NCI-H1417 (cell line): ENCODE measurements at regions not wholly inside any gene's neighbourhood (a gene's known extent, or its start where the extent isn't known, plus 50 kb on each side); places are given as distances from the start of the nearest gene placed in this dataset.

Experiments used
- DNase-seq, 3 experiments: peaks; one replicate each; lab custom pipeline; 2025; lab: John Stamatoyannopoulos, UW

DNA sequence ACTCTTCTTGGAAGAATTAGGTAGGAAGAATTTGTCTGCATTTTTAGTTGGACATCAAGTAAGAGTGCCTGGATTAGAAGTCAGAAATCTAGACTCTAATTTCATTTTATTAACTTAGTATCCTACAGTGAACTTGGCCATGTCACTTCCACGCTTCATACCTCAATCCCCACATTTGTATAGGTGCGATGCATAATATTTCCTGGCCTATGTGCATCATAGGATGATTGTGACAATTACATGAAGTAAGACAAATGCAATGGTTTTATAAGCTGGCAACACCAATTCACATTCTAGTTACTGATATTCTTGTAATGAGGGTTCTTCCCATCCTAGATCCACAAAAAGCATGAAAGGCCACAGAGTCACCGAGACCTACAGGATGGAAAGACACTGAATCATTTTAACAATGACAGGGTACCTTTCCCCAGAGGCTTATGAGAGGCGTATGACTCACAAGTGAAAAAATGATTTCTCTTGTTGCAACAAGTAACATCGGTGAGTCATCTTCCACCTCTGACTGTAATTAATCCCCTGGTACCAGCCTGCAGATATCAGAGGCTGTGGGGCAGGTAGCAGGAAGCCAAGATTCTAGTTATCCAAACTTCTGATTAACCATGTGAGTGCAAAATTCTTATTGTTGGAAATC is 56.0 kb upstream of the OR5AK2 start:
- no peak for DNase-seq

DNA sequence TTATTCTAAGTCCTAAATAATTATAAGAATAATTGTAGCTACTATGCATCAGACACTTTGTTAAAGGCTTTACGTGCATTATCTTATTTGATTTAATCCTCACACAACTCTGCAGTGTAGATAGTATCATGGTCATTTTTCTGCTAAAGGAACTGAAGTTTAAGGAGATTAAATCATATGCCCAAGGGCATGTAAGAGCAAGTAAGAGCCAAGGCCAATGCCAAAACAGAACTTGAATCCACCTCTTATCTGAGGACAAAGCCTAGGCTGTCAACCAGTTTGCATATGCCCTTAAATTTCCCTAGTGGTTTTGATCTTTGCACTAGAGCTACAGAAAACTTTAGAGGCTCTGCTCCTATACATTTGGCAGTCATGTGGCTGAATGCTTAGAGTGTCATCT is 65.6 kb upstream of the OR5AK2 start:
- DNase-seq = no peak

DNA sequence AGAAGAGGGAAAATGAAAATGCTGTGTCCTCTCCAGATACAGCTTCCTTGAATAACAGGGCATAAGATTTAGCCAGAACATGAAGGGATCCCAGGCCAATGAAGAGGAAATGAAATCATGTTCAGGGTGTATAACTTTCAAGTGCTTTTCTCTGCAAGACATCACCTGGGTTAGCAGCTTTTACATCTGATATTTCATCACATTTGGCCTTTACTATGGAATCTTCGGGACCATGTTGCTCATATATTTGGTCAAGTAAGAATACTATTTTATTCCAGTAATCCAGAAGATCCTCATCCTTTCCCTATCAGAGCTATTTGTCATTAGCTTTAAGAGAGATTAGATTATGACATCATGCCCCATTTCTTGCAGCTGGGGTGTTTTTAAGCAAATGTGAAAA is 66.3 kb upstream of the OR5AK2 start:
- no peak for DNase-seq

DNA sequence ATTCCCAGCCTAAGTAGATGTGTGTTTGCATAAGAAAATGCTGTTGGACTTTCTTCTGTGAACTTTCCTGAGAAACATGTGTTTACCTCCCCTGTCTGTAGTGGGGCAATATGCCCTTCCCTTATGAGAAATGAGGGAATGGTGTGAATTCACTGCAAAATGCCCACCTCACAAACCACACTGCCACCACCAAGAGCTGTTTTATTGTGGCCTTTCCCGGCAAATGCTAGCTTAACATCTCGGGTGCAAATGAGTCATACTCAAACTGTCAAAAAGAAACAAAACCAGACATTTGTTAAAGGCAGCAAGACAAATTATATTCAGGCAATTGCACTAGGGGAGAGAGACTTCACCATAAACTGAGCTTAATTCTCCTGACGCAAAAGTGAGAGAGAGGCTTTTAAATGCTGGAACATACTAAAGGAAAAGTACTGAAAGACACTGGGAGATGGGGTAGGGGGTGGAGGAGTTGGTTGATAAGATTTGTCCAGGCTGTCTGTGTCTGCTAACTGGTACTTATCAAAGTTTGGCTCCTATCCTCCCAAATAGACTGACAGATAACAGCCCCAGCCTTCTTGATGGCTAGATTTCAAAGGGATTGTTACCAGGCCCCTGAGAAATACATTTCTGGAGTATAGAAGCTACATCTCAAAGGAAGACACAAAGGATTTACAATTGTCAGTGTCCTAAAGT is 70.9 kb upstream of the OR5AK2 start:
- DNase-seq = no peak

DNA sequence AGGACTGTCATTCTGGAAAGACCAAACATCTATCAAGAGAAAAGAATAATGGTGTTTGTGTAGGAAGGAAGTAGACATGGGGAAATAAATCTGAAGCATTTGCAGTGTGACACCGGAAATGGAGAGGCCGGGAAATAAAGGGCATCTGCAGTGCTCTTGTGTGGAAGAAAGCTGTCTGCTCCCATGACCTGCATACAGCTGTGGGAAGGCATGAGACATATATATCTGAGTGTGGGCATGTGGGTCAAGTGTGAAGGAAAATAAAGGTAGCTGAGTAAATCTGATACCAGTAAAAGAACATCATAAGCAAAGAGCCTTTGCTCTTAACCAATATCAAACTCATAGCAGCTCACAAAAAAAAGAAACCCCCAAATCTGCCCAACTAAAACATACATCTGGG is 72.1 kb upstream of the OR5AK2 start:
- DNase-seq = no peak

DNA sequence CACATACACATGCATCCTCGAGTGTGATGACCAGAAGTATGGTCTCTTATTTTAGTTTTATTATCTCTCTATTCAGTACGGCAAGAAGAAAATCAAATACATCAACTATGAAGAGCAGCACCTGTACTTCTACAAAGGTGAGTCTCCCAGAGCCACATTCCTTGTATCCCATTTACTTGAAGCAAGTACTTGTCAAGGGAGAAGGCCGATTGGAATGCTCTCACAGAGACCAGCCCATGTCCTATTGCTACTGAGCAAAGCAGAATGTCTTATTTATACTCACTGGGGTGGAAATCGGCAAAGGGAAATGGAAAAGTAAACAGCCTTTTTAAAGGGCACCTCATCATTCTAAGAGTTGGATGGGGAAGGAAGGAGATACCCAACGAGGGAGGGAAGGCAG is 72.6 kb upstream of the OR5AK2 start:
- no peak for DNase-seq

DNA sequence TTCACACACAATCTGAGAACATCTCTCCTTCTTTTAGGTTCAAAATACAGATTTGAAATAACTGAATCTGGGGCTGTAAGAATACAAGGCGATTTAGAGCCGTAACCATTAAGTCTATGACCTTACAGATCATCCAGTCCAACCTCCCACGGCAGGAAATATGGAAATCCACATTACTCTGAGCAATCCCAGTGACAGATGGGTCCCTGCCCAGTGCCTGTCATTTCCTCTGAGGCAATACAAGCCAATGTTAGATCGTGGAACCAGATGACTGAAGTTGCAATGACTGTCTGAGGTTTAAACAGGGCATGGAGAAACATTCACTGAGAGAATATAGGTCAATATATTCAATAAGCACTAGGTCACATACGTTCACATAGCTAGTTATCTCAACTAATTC is 77.4 kb upstream of the OR5AK2 start:
- DNase-seq = no peak

DNA sequence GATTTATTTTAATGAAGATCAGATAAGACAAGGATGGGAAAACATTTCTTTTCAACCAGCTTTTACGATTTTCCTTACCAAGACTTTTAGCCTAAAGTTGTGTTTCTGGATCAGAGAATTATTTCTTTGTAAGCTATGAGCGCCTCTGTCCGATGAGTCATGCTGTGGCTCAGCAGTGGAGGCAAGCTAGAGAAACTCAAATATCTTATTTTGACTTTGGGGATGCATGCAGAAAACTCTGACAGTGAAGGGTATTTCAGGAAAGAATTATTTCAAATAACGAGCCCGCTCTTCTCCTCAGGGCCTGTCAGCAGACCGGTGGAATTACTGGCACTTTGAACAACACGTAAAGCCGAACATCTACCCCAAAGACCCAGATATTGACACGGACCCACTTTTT is 77.9 kb upstream of the OR5AK2 start:
- DNase-seq = no peak

DNA sequence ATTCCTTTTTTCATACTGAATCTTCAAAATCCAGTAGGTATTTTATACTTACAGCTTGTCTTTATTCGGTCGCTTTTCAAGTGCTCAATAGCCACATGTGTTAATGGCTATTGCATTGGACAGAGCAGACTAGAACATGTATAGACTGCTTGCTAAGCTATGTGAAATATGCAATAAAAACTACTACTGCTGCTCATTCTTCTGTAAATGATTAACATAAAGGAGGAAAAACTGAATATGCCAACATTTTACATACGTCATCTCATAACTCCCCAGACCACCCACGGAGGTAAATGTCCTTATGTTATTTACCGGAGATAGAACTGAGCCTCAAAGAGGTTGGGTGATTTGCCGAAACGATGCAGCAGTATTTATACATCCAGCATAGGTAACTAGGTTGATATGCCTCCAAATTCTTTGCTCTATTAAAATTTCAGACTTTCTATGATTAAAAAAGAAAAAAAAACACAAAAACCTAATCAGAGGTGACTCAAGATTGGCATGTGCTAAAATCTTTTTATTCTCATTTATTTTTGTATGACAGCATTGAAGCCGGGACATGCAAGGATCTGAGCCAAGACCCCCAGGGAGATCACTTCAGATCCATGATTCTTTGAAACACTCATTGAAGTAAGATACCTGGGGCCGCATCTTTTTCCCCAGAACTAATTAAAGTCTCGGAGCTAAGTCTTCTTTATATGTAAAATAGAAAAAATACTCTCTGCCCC is 78.5 kb upstream of the OR5AK2 start:
- DNase-seq = no peak

DNA sequence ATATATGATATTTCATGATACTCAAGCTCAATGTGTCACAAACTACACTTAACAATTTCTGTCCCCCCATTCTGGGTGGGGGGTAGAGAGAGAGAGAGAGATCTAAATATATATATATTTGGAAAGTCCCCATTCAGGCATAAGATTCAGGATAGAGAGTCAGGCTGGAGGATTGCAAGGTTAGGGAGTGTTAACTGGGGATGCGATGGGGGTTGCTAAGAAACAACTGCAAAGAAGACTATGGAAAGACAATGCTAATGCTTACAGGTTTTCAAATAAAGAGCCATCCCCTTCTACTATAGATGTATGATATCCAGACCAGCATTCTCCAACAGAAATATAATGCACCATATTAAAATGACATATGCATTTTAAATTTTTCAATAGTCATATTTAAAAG is 79.2 kb upstream of the OR5AK2 start:
- DNase-seq = no peak

DNA sequence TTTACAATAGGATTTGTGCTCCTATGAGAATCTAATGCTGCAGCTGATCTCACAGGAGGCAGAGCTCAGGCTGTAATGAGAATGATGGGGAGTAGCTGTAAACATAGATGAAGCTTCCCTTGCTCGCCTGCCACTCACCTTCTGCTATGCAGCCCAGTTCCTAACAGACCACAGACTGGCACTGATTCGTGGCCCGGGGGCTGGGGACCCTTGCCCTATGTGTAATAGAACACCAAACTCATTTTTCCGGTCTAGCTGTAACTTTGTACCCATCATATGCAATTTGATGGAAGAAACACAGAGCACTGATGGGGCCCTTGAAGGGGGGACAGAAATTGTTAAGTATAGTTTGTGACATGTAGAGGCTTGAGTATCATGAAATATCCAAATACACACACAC is 79.6 kb upstream of the OR5AK2 start:
- DNase-seq = no peak

DNA sequence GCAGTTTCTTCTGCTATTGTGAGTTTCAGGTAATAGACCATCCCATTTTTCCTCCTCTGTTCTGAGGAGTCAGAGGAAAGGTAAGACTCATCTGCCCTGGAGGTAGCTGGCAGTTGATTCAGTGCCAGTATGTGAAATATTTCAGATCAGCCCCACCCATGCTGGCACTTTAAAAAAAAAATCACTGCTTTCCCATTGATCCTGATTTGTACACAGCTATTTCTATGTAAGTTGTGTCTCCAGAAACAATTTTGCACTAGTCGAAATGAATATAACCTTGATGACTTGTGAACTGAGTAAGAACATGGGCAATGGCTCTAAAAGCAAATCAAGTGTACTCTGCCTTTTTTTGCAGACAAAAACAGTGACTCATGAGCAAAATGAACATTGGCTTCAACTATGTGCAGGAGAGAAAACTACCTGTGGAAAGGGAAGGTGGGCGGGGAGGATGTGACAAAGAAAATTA is 82.0 kb upstream of the OR5AK2 start:
- DNase-seq = no peak

DNA sequence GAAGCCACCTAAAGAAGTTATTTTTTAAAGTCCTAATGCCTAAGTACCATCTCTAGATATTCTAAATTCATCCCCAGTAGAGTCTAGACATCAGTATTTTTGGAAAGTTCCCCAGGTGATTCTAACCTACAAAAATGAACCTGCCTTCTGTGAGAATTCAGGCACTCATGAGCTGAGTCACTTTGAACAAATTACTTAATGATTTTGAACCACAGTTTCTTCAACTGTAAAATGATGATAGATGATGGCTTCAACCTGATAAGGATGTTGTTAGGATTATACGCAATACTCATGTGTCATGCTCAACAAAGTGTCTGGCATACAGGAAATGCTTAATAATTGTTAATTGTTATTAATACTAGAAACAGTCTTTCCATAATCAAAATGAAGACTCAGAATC is 82.8 kb upstream of the OR5AK2 start:
- no peak for DNase-seq

DNA sequence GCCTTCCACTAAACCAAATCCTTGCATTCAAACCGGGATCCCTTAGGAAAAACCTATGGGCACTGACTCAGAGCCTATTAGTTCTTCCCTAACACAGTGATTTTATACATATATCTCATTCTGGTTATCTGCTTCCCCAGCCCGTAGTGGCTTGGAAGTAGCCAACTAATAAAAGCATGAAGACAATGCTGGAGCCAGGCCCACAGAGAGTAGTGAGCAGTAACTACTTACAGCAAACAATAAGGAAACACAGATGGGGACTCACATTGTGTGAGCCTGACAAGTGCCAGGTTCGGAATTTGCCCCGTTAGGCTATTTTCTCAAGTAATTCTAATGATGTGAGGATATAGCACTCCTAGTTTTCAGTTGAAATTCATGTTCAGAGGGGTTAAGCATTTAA is 83.3 kb upstream of the OR5AK2 start:
- no peak for DNase-seq

DNA sequence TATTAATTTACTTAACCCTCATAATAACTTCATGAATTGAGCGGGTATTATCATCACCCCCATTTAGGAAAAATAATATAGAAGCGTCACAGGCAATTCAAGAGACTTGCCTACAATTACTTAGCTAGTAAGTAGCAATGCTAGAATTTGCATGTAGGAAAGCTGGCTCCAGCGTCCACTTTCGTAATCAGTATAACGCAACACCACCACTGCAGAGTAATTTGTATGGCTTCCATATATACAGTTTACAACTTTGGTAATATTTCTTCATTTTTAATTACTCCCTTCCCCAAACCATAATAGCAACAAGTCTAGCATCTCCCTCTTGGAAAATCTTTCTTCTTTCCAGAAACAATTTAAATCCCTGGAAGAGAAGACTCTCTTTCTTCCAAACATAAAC is 89.9 kb upstream of the OR5AK2 start:
- DNase-seq = no peak

DNA sequence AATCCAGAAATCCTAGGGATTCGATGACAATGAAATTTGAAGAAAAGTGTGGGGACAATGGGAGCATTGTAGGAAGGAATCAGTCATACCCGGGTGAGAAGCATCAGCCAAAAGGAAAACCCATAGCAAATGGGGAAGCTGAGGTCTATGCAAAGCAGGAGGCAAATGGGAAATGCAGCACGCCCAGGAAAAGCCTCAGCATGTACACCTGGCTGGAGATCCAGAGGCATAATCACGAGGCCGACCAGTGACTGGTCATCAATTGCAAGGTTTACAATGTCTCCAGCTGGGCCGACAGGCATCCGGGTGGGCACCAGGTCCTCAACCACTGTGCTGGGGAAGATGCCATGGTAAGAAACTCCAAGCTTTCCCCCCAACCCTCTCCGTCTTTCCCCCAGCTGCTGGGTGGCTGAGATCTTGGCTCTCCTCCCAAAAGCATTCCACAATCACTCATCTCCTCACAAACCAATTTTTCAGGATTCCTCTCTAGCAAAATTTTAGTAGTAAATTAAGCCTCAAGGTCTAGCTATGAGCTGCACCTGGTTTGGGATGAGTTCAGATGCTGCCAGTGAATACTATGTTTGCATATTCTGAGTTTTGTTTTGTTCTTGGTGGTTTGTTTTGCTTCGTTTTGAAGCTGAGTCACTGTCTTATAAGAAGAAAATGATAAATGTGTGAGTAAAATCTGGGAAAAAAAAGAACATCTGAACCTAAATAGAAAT is 98.0 kb upstream of the OR5AK2 start:
- no peak for DNase-seq

DNA sequence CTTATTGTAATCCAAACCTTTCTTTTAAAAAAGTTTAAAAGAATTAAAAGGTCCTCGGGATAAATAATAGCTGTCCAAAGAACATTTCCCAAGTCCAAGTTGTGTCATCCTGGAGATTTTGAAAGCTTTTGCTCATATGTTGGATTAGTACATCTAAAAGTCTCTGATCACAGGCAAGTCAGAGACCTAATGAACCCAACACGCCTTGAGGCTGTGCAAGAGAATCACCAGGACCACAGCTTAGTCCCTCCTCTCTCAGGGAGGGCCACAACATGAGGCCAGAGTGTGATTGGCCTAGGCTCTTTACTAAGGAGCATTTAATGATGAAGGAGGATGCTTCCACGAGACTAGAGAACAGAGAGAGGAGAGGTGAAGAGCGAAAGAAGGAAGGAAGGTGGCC is 98.7 kb upstream of the OR5AK2 start:
- no peak for DNase-seq

DNA sequence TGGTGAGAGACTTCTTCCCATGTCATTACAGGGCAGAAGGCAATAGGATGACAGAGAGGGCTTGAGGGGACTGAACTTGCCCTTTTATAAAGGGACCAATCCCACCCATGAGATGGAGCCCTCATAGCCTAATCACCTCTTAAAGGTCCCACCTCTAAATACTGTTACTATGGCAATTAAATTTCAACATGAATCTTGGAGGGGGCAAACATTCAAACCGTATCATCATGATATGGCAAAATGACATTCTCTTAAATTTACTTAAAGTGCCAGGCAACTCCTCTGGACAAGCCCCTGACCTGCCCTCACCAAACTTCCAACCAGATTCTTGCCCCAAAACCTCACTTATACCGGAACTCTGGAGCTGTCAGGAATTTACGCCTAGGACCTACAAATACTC is 100.8 kb upstream of the OR5AK2 start:
- no peak for DNase-seq

DNA sequence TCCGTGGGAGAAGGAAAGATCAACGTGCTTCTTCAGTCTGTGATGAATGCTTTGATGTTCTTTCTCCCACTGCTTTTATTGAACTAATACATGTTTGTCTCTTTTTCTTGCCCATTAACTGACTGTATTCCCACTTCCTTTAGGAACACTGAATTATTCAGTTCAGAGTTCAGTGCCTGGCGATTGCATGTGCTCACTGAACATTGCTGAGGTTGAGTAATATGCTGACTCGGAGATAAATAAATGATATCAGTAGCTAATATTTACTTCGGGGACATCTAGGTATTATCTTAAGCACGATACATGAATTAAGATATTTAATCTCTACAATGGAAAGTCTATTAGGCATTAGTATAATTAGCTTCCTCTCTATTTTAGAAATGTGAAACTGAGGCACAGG is 102.3 kb upstream of the OR5AK2 start:
- DNase-seq = no peak

DNA sequence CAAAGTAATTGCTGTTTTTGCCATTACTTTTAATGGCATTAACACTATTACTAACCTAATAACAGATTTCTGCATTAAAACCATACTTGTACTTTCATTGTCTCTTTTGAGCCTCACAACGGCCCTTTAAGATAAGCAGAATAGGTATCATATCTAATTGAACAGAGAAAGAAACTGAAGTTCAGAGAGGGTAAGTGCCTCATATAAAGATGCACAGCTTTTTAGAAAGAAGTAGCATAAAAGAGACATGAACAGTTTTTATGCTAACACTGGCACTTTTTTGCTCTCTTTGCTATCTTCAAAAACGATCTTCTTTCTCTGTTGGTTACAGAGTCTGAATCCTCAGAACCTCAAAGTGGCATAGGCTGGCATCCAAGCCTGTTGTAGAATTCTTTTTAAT is 102.9 kb upstream of the OR5AK2 start:
- no peak for DNase-seq

DNA sequence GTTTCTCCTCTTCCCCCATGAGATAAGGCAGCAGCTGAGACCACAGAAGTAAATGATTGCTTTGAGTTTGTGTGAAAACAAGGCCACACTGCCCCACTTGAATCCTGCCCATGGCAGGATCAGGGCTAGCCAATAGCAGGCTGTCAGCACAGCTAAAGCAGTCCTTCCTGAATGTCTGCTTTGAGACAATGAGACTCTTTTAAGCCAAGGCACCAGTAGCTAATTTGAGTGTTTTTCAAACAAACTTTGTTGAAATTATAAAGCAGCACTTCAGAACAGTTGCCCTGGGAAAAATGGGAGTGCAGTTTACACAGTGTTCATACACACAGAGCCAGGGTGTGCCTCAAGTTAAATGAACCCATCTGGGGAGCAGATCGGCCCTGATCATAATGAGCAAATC is 103.5 kb upstream of the OR5AK2 start:
- DNase-seq = no peak

DNA sequence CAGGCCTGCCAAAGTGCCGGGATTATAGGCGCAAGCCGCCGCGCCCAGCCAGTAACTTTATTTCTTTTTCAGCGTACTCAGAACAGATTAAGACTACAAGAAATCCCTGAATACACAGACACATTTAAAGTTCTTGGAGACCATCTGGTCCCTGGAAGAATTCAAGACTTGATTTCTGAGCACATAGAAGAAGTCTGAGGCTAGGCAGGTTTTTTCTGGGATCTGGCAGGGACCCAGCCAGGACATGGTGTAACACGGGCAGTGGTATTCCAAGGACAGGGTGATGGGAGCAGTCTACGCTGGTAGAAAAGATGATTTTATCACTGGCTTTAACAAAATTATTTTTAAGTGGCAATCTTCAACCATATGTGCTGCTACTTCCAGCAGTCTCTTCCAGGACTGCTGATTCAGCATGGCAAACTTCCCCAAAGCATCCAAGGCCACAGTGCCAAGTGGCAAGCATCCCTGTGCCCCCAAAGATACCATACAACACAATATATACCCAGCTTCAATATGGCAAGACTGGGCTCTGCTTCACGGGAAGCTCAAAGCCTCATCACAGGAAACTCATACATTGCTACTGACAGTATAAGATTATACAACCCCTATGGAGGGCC is 105.2 kb upstream of the OR5AK2 start:
- DNase-seq = no peak
